Caco-2 (cell line): ENCODE measurements at regions not wholly inside any gene's neighbourhood (a gene's known extent, or its start where the extent isn't known, plus 50 kb on each side); places are given as distances from the start of the nearest gene placed in this dataset.

Experiments used
- BruUV-seq: library from RNA; stranded (reverse); fragments of 400-500 nt; replicated peaks from 2 replicates; lab custom pipeline; 2021; lab: Mats Ljungman, UMichigan
- CTCF ChIA-PET: fragments of 300-600 bp; sonication (Branson Sonifier 250); formaldehyde crosslinking; loops from one replicate; lab custom pipeline; 2022; ENCODE audit warnings: antibody characterized with exemption; lab: Charles Lee
- POLR2A ChIA-PET: fragments of 300-600 bp; sonication (Branson Sonifier 250); formaldehyde crosslinking; loops from one replicate; lab custom pipeline; 2022; ENCODE audit warnings: antibody characterized with exemption; lab: Charles Lee
- DNase-seq, 2 experiments: peaks; one replicate each; pipeline versions ENCODE4 v3.0.0 to v3.0.0-alpha.2; 2020 to 2022
- H3K27me3 ChIP-seq: replicated peaks from 2 replicates; pipeline ENCODE4 v1.6.0; 2011; ENCODE audit warnings: low read length; ENCODE audit not compliant: control insufficient read depth, insufficient read depth
- H3K36me3 ChIP-seq: 2 replicates; pipeline ENCODE4 v1.5.1; 2011; ENCODE audit warnings: low read length; ENCODE audit not compliant: control insufficient read depth, insufficient read depth
- H3K4me1 ChIP-seq: fragments of 250-450 bp; sonication (Bioruptor Pico); 2 replicates; pipeline ENCODE4 v1.5.1; 2020; ENCODE audit warnings: mild to moderate bottlenecking
- H3K4me3 ChIP-seq: 2 replicates; pipeline ENCODE4 v1.5.1; 2011; ENCODE audit warnings: low read depth, mild to moderate bottlenecking, control low read depth, low read length
- H3K9me3 ChIP-seq: fragments of 250-450 bp; sonication (Bioruptor Pico); 2 replicates; pipeline ENCODE4 v1.5.1; 2020; ENCODE audit warnings: mild to moderate bottlenecking, moderate library complexity
- H3K27ac Mint-ChIP-seq: one replicate; pipeline ENCODE4 v1.8.0; 2022; ENCODE audit warnings: mixed read lengths; ENCODE audit not compliant: unreplicated experiment
- H3K27me3 Mint-ChIP-seq: one replicate; pipeline ENCODE4 v1.8.0; 2022; ENCODE audit warnings: mixed read lengths; ENCODE audit not compliant: insufficient read depth, unreplicated experiment
- H3K36me3 Mint-ChIP-seq: one replicate; pipeline ENCODE4 v1.8.0; 2022; ENCODE audit warnings: mild to moderate bottlenecking, mixed read lengths; ENCODE audit not compliant: insufficient read depth, unreplicated experiment
- H3K4me1 Mint-ChIP-seq: one replicate; pipeline ENCODE4 v1.8.0; 2022; ENCODE audit warnings: low read depth, mixed read lengths; ENCODE audit not compliant: unreplicated experiment
- H3K4me3 Mint-ChIP-seq: one replicate; pipeline ENCODE4 v1.8.0; 2022; ENCODE audit warnings: mild to moderate bottlenecking, moderate library complexity, mixed read lengths; ENCODE audit not compliant: unreplicated experiment
- H3K9me3 Mint-ChIP-seq: one replicate; pipeline ENCODE4 v1.8.0; 2022; ENCODE audit warnings: mixed read lengths; ENCODE audit not compliant: unreplicated experiment
- CTCF ChIP-seq, 2 experiments: fragments of 200-600 bp in 1 of 2; IDR thresholded peaks; 1 replicate in 1 of 2; 2 replicates in 1 of 2; pipeline versions ENCODE4 v1.5.1 to v1.8.0; 2011 to 2022; ENCODE audit warnings: antibody characterized with exemption in 1 of 2, control low read depth in 1 of 2, inconsistent platforms in 1 of 2, low read depth in 1 of 2, low read length in 1 of 2, mild to moderate bottlenecking in 1 of 2, moderate library complexity in 1 of 2; ENCODE audit not compliant: insufficient read depth in 1 of 2, severe bottlenecking in 1 of 2, unreplicated experiment in 1 of 2
- intact Hi-C: fragments of 100-400 bp; cut with micrococcal nuclease; formaldehyde crosslinking; loops from one replicate; pipeline ENCODE4 v1.10.0; 2022; ENCODE audit not compliant: unreplicated experiment

DNA sequence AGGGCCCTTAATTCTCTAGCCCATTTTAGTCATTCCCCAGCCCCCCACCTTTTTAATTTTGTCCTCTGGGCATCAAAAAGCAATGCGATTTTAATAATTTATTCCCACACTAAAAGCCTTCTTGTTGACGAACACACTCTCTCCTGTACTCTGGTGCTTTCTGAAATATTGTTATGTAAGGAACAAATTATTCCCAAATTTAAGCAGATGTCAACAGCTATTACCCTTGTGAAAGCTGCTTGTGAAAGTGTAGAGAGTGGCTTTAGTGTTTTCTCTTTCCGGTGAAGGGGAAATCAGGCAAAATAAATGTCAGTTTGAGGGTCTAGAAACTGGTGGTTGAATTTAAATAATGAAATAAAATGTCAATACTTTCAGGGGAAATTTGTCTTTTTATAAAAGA lies 221.2 kb upstream of the CNKSR2 start:
- H3K4me3 ChIP-seq: no peak overlapping the region
- H3K4me1 ChIP-seq: no peaks in the 10 kb centered on the region
- no peak overlapping the region for H3K4me3 Mint-ChIP-seq
- POLR2A ChIA-PET: no interaction called here
- H3K36me3 Mint-ChIP-seq: no peaks in the 10 kb centered on the region
- H3K9me3 ChIP-seq: no peaks in the 10 kb centered on the region
- no peak overlapping the region for H3K27ac Mint-ChIP-seq
- H3K36me3 ChIP-seq: no peaks in the 10 kb centered on the region
- BruUV-seq: no TSS peak
- peaks cover 24% of the 10 kb centered on the region for H3K9me3 Mint-ChIP-seq
- no peaks in the 10 kb centered on the region for H3K27me3 ChIP-seq
- H3K27me3 Mint-ChIP-seq: no peaks in the 10 kb centered on the region
- CTCF ChIA-PET: no interaction called here
- no peaks in the 10 kb centered on the region for H3K4me1 Mint-ChIP-seq
- intact Hi-C loops: no loop called here
- TF ChIP-seq CTCF (IDR thresholded peaks at IDR 0.05; ENCODE audit: insufficient read depth in 1 of 2, low read depth in 1 of 2, low read length in 1 of 2, severe bottlenecking in 1 of 2, unreplicated experiment in 1 of 2): no peak
- DNase-seq: no peak

DNA sequence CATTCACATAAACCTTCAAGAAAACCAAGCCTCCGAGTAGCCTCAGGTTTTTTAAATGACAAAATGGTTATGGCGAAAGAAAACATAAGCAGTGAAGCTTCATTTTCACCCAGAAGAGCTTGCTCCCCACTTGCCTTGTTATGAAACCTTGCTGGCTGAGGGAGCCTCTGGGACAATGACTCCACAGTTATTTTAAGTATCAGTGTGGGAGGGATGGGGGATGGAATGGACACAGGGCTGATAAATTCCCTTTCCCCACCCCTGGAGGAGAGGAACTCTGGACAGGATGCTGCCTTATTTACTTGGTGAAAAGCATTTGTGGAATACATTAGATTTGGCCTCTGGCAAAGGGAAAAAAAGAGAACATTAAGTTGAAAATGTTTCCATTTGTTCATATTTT lies 220.7 kb upstream of the CNKSR2 start:
- Mint-ChIP-seq H3K27ac (no peak overlapping the region), H3K27me3 (no peaks in the 10 kb centered on the region), H3K36me3 (no peaks in the 10 kb centered on the region), H3K4me3 (no peak overlapping the region), H3K9me3 (peaks cover 27% of the 10 kb centered on the region), H3K4me1 (no peaks in the 10 kb centered on the region)
- H3K4me3 ChIP-seq: no peak overlapping the region
- TF ChIP-seq CTCF (IDR thresholded peaks at IDR 0.05; ENCODE audit: insufficient read depth in 1 of 2, low read depth in 1 of 2, low read length in 1 of 2, severe bottlenecking in 1 of 2, unreplicated experiment in 1 of 2): no peak
- H3K27me3 ChIP-seq: no peaks in the 10 kb centered on the region
- no TSS peak for BruUV-seq
- no peaks in the 10 kb centered on the region for H3K36me3 ChIP-seq
- H3K9me3 ChIP-seq: no peaks in the 10 kb centered on the region
- ChIA-PET CTCF (no interaction called here), POLR2A (no interaction called here)
- H3K4me1 ChIP-seq: no peaks in the 10 kb centered on the region
- intact Hi-C loops: no loop called here
- DNase-seq: no peak

DNA sequence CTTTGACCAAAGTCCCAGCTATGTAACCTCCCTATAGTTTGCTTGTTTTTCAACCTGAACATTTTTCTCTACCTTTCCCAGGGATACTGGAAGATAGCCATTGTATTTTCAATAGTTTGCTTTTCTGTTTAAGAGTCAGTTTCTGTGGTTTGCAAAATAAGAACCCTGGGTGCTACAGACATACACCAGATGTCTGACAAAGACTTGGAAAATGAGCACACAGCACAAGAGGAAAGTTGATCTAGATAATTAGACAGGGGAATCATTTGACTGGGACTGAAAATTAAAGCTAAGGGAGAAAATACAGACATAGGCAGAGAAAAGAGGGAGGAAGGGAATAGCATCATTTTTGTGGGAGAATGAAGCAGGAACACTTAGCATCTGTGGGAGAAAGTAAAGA lies 218.3 kb upstream of the CNKSR2 start:
- Mint-ChIP-seq H3K27me3 (no peaks in the 10 kb centered on the region), H3K4me3 (no peak overlapping the region), H3K36me3 (no peaks in the 10 kb centered on the region), H3K27ac (no peak overlapping the region), H3K9me3 (peaks cover 26% of the 10 kb centered on the region), H3K4me1 (no peaks in the 10 kb centered on the region)
- intact Hi-C loops: no loop called here
- no peak for TF ChIP-seq CTCF (IDR thresholded peaks at IDR 0.05; ENCODE audit: insufficient read depth in 1 of 2, low read depth in 1 of 2, low read length in 1 of 2, severe bottlenecking in 1 of 2, unreplicated experiment in 1 of 2)
- DNase-seq: no peak
- H3K4me3 ChIP-seq: no peak overlapping the region
- no peaks in the 10 kb centered on the region for H3K4me1 ChIP-seq
- no peaks in the 10 kb centered on the region for H3K36me3 ChIP-seq
- POLR2A ChIA-PET: no interaction called here
- H3K9me3 ChIP-seq: no peaks in the 10 kb centered on the region
- no peaks in the 10 kb centered on the region for H3K27me3 ChIP-seq
- CTCF ChIA-PET: no interaction called here
- BruUV-seq: no TSS peak
